SK-N-MC (cell line): ENCODE measurements at regions not wholly inside any gene's neighbourhood (a gene's known extent, or its start where the extent isn't known, plus 50 kb on each side); places are given as distances from the start of the nearest gene placed in this dataset.

ENCODE experiments used
- EZH2 ChIP-seq: fragments of 200-600 bp; sonication (generic); IDR thresholded peaks from one replicate; pipeline ENCODE4 v1.6.1; 2017; ENCODE audit warnings: antibody characterized with exemption
- FOXP2 ChIP-seq: optimal IDR thresholded peaks from 2 replicates; pipeline ENCODE3; 2011; ENCODE audit warnings: mild to moderate bottlenecking, moderate library complexity; ENCODE audit not compliant: insufficient read depth; ENCODE audit errors: extremely low read length, control extremely low read depth
- POLR2AphosphoS5 ChIP-seq: IDR thresholded peaks from 2 replicates; pipeline ENCODE4 v1.6.1; 2012; ENCODE audit warnings: mild to moderate bottlenecking, low read depth, low read length, borderline replicate concordance

DNA sequence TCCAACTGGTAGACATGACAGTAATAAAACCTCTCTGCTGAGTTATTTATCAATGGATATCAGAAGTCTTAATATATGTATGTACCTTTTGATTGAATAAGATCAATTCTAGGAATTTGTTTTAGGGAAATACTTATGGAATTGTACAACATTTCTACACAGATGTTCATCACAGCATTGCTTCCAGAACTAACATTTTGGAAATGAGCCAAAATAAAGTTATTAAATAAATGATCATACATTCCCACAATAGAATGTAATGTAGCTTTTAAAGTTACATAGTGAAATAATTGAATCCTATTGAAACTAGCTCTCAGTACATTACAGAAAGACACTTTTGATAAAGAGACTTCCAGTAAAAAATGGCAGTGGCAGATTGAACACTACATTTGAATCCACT lies 481.6 kb upstream of the LRRN3 start:
- TF ChIP-seq POLR2AphosphoS5 (no peak), EZH2 (no peak), FOXP2 (no peak)
